Dendritic cell treated with granulocyte-macrophage colony-stimulating factor and Interleukin-4, amounts not matched to agents 40 ng/mL and 50 ng/mL, for 4 days (primary cell): ENCODE measurements at regions not wholly inside any gene's neighbourhood (a gene's known extent, or its start where the extent isn't known, plus 50 kb on each side); places are given as distances from the start of the nearest gene placed in this dataset.

Experiments
- H3K27ac Mint-ChIP-seq: one replicate; pipeline ENCODE4 v1.8.0; 2022; ENCODE audit warnings: mild to moderate bottlenecking, mixed read lengths
- H3K27me3 Mint-ChIP-seq: one replicate; pipeline ENCODE4 v1.8.0; 2022; ENCODE audit warnings: mild to moderate bottlenecking, mixed read lengths
- H3K36me3 Mint-ChIP-seq: one replicate; pipeline ENCODE4 v1.8.0; 2022; ENCODE audit warnings: low read depth, mixed read lengths
- H3K4me1 Mint-ChIP-seq: one replicate; pipeline ENCODE4 v1.8.0; 2022; ENCODE audit warnings: low read depth, mixed read lengths
- H3K4me3 Mint-ChIP-seq: one replicate; pipeline ENCODE4 v1.8.0; 2022; ENCODE audit warnings: mild to moderate bottlenecking, moderate library complexity, mixed read lengths
- H3K9me3 Mint-ChIP-seq: one replicate; pipeline ENCODE4 v1.8.0; 2022; ENCODE audit warnings: mixed read lengths
- intact Hi-C: fragments of 100-400 bp; cut with micrococcal nuclease; formaldehyde crosslinking; loops from one replicate; pipeline ENCODE4 v1.15.0; 2022

GRCh38 chr4:79236785-79237184 is 89.1 kb downstream of the NAA11 start:
- Mint-ChIP-seq H3K27me3 (no peaks in the 10 kb centered on the region), H3K9me3 (no peaks in the 10 kb centered on the region), H3K27ac (no peak overlapping the region), H3K4me3 (no peak overlapping the region), H3K4me1 (no peaks in the 10 kb centered on the region), H3K36me3 (no peaks in the 10 kb centered on the region)
- intact Hi-C loops: no loop called here

GRCh38 chr4:79235095-79235494 is 90.8 kb downstream of the NAA11 start:
- Mint-ChIP-seq H3K9me3 (no peaks in the 10 kb centered on the region), H3K4me1 (no peaks in the 10 kb centered on the region), H3K27ac (no peak overlapping the region), H3K36me3 (no peaks in the 10 kb centered on the region), H3K27me3 (no peaks in the 10 kb centered on the region), H3K4me3 (no peak overlapping the region)
- intact Hi-C loops: no loop called here

GRCh38 chr4:79233820-79234219 is 92.0 kb downstream of the NAA11 start:
- no peak overlapping the region for H3K27ac Mint-ChIP-seq
- no peaks in the 10 kb centered on the region for H3K4me1 Mint-ChIP-seq
- H3K27me3 Mint-ChIP-seq: no peaks in the 10 kb centered on the region
- no peaks in the 10 kb centered on the region for H3K36me3 Mint-ChIP-seq
- no peaks in the 10 kb centered on the region for H3K9me3 Mint-ChIP-seq
- intact Hi-C loops: no loop called here
- no peak overlapping the region for H3K4me3 Mint-ChIP-seq

- Mint-ChIP-seq H3K4me3 (no peak overlapping the region), H3K9me3 (no peaks in the 10 kb centered on the region), H3K27me3 (no peaks in the 10 kb centered on the region), H3K27ac (no peak overlapping the region), H3K4me1 (no peaks in the 10 kb centered on the region), H3K36me3 (no peaks in the 10 kb centered on the region)
- intact Hi-C loops: no loop called here
Measured at GRCh38 chr4:79232540-79232939, 93.3 kb downstream of the NAA11 start.

- H3K9me3 Mint-ChIP-seq: no peaks in the 10 kb centered on the region
Measured at GRCh38 chr4:79227860-79228259, 98.0 kb downstream of the NAA11 start.

GRCh38 chr4:79225360-79225759 is 100.5 kb downstream of the NAA11 start:
- no peaks in the 10 kb centered on the region for H3K36me3 Mint-ChIP-seq
- intact Hi-C loops: no loop called here
- H3K27me3 Mint-ChIP-seq: no peaks in the 10 kb centered on the region
- no peak overlapping the region for H3K4me3 Mint-ChIP-seq
- no peak overlapping the region for H3K27ac Mint-ChIP-seq
- peaks cover 3% of the 10 kb centered on the region for H3K9me3 Mint-ChIP-seq
- H3K4me1 Mint-ChIP-seq: no peaks in the 10 kb centered on the region

More at GRCh38 chr4:79227860-79228259, 98.0 kb downstream of the NAA11 start:
- Mint-ChIP-seq H3K4me3 (no peak overlapping the region), H3K27ac (no peak overlapping the region), H3K36me3 (no peaks in the 10 kb centered on the region), H3K4me1 (no peaks in the 10 kb centered on the region), H3K27me3 (no peaks in the 10 kb centered on the region)
- intact Hi-C loops: no loop called here

GRCh38 chr4:79224777-79225104 is 101.1 kb downstream of the NAA11 start:
- intact Hi-C loops: no loop called here
- no peak overlapping the region for H3K4me3 Mint-ChIP-seq
- no peak overlapping the region for H3K27ac Mint-ChIP-seq
- no peaks in the 10 kb centered on the region for H3K36me3 Mint-ChIP-seq
- H3K9me3 Mint-ChIP-seq: peaks cover 9% of the 10 kb centered on the region
- no peaks in the 10 kb centered on the region for H3K4me1 Mint-ChIP-seq
- H3K27me3 Mint-ChIP-seq: no peaks in the 10 kb centered on the region

- no peak overlapping the region for H3K4me3 Mint-ChIP-seq
- H3K9me3 Mint-ChIP-seq: peaks cover 9% of the 10 kb centered on the region
- intact Hi-C loops: no loop called here
- no peak overlapping the region for H3K27ac Mint-ChIP-seq
- H3K4me1 Mint-ChIP-seq: no peaks in the 10 kb centered on the region
- H3K27me3 Mint-ChIP-seq: no peaks in the 10 kb centered on the region
- H3K36me3 Mint-ChIP-seq: no peaks in the 10 kb centered on the region
Measured at GRCh38 chr4:79223993-79224776, 101.7 kb downstream of the NAA11 start.

GRCh38 chr4:79217025-79217424 is 108.8 kb downstream of the NAA11 start:
- Mint-ChIP-seq H3K4me1 (no peaks in the 10 kb centered on the region), H3K27ac (no peak overlapping the region), H3K36me3 (no peaks in the 10 kb centered on the region), H3K27me3 (no peaks in the 10 kb centered on the region), H3K4me3 (no peak overlapping the region), H3K9me3 (peaks cover 9% of the 10 kb centered on the region)
- intact Hi-C loops: no loop called here

GRCh38 chr4:79213702-79214101 is 112.2 kb downstream of the NAA11 start:
- Mint-ChIP-seq H3K27me3 (no peaks in the 10 kb centered on the region), H3K9me3 (no peaks in the 10 kb centered on the region), H3K4me1 (peaks cover 8% of the 10 kb centered on the region), H3K27ac (no peak overlapping the region), H3K4me3 (no peak overlapping the region), H3K36me3 (no peaks in the 10 kb centered on the region)
- intact Hi-C loops: no loop called here

GRCh38 chr4:79213010-79213409 is 112.9 kb downstream of the NAA11 start:
- no peaks in the 10 kb centered on the region for H3K36me3 Mint-ChIP-seq
- H3K27ac Mint-ChIP-seq: no peak overlapping the region
- intact Hi-C loops: no loop called here
- H3K4me3 Mint-ChIP-seq: no peak overlapping the region
- no peaks in the 10 kb centered on the region for H3K27me3 Mint-ChIP-seq
- H3K9me3 Mint-ChIP-seq: no peaks in the 10 kb centered on the region
- peaks cover 8% of the 10 kb centered on the region for H3K4me1 Mint-ChIP-seq

GRCh38 chr4:79212311-79212710 is 113.5 kb downstream of the NAA11 start:
- H3K27me3 Mint-ChIP-seq: no peaks in the 10 kb centered on the region
- H3K9me3 Mint-ChIP-seq: no peaks in the 10 kb centered on the region
- H3K36me3 Mint-ChIP-seq: no peaks in the 10 kb centered on the region
- H3K27ac Mint-ChIP-seq: no peak overlapping the region
- peaks cover 8% of the 10 kb centered on the region for H3K4me1 Mint-ChIP-seq
- intact Hi-C loops: no loop called here
- no peak overlapping the region for H3K4me3 Mint-ChIP-seq

GRCh38 chr4:79211490-79211889 is 114.4 kb downstream of the NAA11 start:
- H3K27ac Mint-ChIP-seq: no peak overlapping the region
- no peaks in the 10 kb centered on the region for H3K27me3 Mint-ChIP-seq
- intact Hi-C loops: no loop called here
- H3K36me3 Mint-ChIP-seq: no peaks in the 10 kb centered on the region
- peaks cover 8% of the 10 kb centered on the region for H3K4me1 Mint-ChIP-seq
- peaks cover 7% of the 10 kb centered on the region for H3K9me3 Mint-ChIP-seq
- no peak overlapping the region for H3K4me3 Mint-ChIP-seq

- no peaks in the 10 kb centered on the region for H3K27me3 Mint-ChIP-seq
- H3K4me1 Mint-ChIP-seq: peaks cover 8% of the 10 kb centered on the region
- intact Hi-C loops: no loop called here
Measured at GRCh38 chr4:79210636-79211049, 115.2 kb downstream of the NAA11 start.

More at GRCh38 chr4:79210636-79211049, 115.2 kb downstream of the NAA11 start:
- Mint-ChIP-seq H3K36me3 (no peaks in the 10 kb centered on the region), H3K4me3 (no peak overlapping the region), H3K27ac (no peak overlapping the region), H3K9me3 (peaks cover 16% of the 10 kb centered on the region)
